Mesothelial cell of epicardium (in vitro differentiated cells): ENCODE measurements at regions not wholly inside any gene's neighbourhood (a gene's known extent, or its start where the extent isn't known, plus 50 kb on each side); places are given as distances from the start of the nearest gene placed in this dataset.

ENCODE experiments used
- DNase-seq, 2 experiments: peaks; one replicate each; pipeline ENCODE4 v3.0.0; 2021; ENCODE audit warnings: low spot score in 2 of 2; ENCODE audit not compliant: unreplicated experiment in 2 of 2
- H3K27ac Mint-ChIP-seq: 2 replicates; pipeline ENCODE4 v1.8.0; 2021; ENCODE audit warnings: mixed read lengths
- H3K27me3 Mint-ChIP-seq: 2 replicates; pipeline ENCODE4 v1.8.0; 2021; ENCODE audit warnings: low read depth, mixed read lengths
- H3K36me3 Mint-ChIP-seq: 2 replicates; pipeline ENCODE4 v1.8.0; 2021; ENCODE audit warnings: mixed read lengths
- H3K4me1 Mint-ChIP-seq: 2 replicates; pipeline ENCODE4 v1.8.0; 2021; ENCODE audit warnings: mixed read lengths
- H3K4me3 Mint-ChIP-seq: 2 replicates; pipeline ENCODE4 v1.8.0; 2021; ENCODE audit warnings: mild to moderate bottlenecking, moderate library complexity, mixed read lengths
- H3K9me3 Mint-ChIP-seq: 2 replicates; pipeline ENCODE4 v1.8.0; 2021; ENCODE audit warnings: mixed read lengths
- CTCF ChIP-seq: fragments of 200-600 bp; sonication (generic); IDR thresholded peaks from one replicate; pipeline ENCODE4 v1.5.0; 2021; ENCODE audit warnings: antibody characterized with exemption; ENCODE audit not compliant: unreplicated experiment

- Mint-ChIP-seq H3K27me3 (no peaks in the 10 kb centered on the region), H3K36me3 (no peaks in the 10 kb centered on the region)
- DNase-seq: no peak
Measured at GRCh38 chr5:56518820-56519219, 285.7 kb upstream of the ANKRD55 start.

GRCh38 chr5:56517011-56517416, 283.9 kb upstream of the ANKRD55 start:
- Mint-ChIP-seq H3K27me3 (no peaks in the 10 kb centered on the region), H3K36me3 (no peaks in the 10 kb centered on the region), H3K27ac (peak overlapping the region; percentile 69), H3K4me1 (peaks cover 64% of the 10 kb centered on the region), H3K9me3 (no peaks in the 10 kb centered on the region), H3K4me3 (no peak overlapping the region)
- no peak for DNase-seq
- no peak for TF ChIP-seq CTCF

More at GRCh38 chr5:56518820-56519219, 285.7 kb upstream of the ANKRD55 start:
- no peaks in the 10 kb centered on the region for H3K9me3 Mint-ChIP-seq
- TF ChIP-seq CTCF: no peak
- H3K27ac Mint-ChIP-seq: no peak overlapping the region
- H3K4me3 Mint-ChIP-seq: no peak overlapping the region
- H3K4me1 Mint-ChIP-seq: peaks cover 79% of the 10 kb centered on the region

DNA sequence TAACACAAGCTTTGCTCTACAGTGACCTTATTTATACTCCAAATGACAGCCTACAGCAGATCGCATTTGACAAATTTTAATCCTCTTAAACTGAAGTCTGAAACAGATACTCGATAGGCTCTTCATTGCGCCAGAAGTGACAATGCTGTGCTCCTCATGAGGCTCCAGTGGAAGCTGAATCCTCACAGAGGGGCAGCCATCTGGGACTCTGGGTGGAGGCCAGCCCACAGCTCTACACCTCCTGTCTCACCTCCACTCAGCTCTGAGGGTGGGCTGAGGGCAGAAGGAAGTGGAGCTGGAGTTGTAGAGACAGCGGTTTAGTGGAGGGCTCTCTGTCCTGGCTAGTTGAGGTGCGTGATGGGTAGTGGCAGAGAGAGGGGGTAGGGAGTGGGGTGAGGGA, 283.3 kb upstream of the ANKRD55 start:
- Mint-ChIP-seq H3K9me3 (no peaks in the 10 kb centered on the region), H3K4me1 (peaks cover 60% of the 10 kb centered on the region), H3K36me3 (no peaks in the 10 kb centered on the region), H3K27ac (peak overlapping the region; percentile 88), H3K27me3 (no peaks in the 10 kb centered on the region), H3K4me3 (no peak overlapping the region)
- no peak for TF ChIP-seq CTCF
- DNase-seq: no peak

- H3K27ac Mint-ChIP-seq: peak overlapping the region; percentile 88
- H3K4me1 Mint-ChIP-seq: peaks cover 58% of the 10 kb centered on the region
Measured at GRCh38 chr5:56516035-56516434, 282.9 kb upstream of the ANKRD55 start.

DNA sequence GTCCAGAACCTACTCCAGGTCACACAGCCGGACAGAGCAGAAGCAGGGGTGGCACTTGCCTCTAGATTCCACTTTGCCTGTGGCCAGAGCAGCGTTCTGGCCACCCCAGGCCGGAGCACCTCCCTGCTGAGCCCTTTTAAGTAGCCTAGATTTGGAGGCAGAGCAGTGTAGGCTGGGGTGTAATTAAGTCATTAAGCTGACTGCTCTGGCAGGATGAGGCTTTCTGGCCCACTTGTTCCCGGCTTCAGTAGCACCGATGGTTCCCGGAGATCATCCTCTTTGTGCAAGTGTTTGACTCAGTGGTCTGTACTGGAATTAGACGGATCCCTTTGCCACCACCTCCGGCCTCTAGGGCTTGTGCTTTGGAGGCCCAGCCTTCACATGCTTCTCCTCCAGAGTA, 281.9 kb upstream of the ANKRD55 start:
- TF ChIP-seq CTCF: no peak
- Mint-ChIP-seq H3K4me1 (peaks cover 54% of the 10 kb centered on the region), H3K36me3 (no peaks in the 10 kb centered on the region), H3K27me3 (no peaks in the 10 kb centered on the region), H3K9me3 (no peaks in the 10 kb centered on the region), H3K27ac (peak overlapping the region; percentile 72), H3K4me3 (no peak overlapping the region)
- no peak for DNase-seq

More at GRCh38 chr5:56516035-56516434, 282.9 kb upstream of the ANKRD55 start:
- Mint-ChIP-seq H3K9me3 (no peaks in the 10 kb centered on the region), H3K27me3 (no peaks in the 10 kb centered on the region), H3K36me3 (no peaks in the 10 kb centered on the region), H3K4me3 (no peak overlapping the region)
- DNase-seq: no peak
- TF ChIP-seq CTCF: no peak

DNA sequence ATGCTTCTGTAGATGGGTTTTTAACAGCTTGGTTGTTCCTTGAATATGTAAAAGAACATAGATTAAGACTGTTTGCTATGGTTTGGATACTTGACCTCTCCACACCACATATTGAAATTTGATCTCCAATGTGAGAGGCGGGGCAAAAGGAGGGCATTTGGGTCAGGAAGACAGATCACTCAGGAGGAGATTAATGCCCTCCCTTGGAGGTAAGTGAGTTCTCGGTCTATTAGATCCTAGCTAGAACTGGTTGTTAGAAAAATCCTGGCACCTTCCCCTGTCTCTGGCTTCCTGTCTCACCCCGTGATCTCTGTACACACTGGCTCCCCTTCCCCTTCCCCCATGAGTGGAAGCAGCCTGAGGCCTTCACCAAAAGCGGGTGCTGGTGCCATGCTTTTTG, 281.1 kb upstream of the ANKRD55 start:
- Mint-ChIP-seq H3K4me1 (peaks cover 50% of the 10 kb centered on the region), H3K4me3 (no peak overlapping the region), H3K27me3 (no peaks in the 10 kb centered on the region), H3K9me3 (no peaks in the 10 kb centered on the region), H3K36me3 (no peaks in the 10 kb centered on the region), H3K27ac (peak overlapping the region; percentile 72)
- no peak for DNase-seq
- TF ChIP-seq CTCF: no peak
